Vagina (tissue), 2 donors: ENCODE measurements at regions not wholly inside any gene's neighbourhood (a gene's known extent, or its start where the extent isn't known, plus 50 kb on each side); places are given as distances from the start of the nearest gene placed in this dataset.

Source experiments
- POLR2A ChIP-seq, 2 donors: fragments of 450-650 bp; IDR thresholded peaks; one replicate each; pipeline ENCODE4 v1.6.1; 2017; ENCODE audit warnings: antibody characterized with exemption in 2 of 2, mild to moderate bottlenecking in 2 of 2, moderate library complexity in 2 of 2
- POLR2AphosphoS5 ChIP-seq, 2 donors: sonication (generic); formaldehyde crosslinking; IDR thresholded peaks; one replicate each; pipeline ENCODE4 v1.9.0; 2017; ENCODE audit warnings: antibody characterized with exemption in 2 of 2, mild to moderate bottlenecking in 2 of 2, low read depth in 1 of 2; ENCODE audit not compliant: insufficient read depth in 1 of 2

- TF ChIP-seq POLR2AphosphoS5 (IDR thresholded peaks at IDR 0.05; ENCODE audit: insufficient read depth in 1 of 2, low read depth in 1 of 2) (no peak), POLR2A (IDR thresholded peaks at IDR 0.05) (no peak)
These were observed 761.3 kb downstream of the TSN start for GRCh38 chr2:122516775-122517174.
